ENCODE measurements at regions not wholly inside any gene's neighbourhood (a gene's known extent, or its start where the extent isn't known, plus 50 kb on each side); places are given as distances from the start of the nearest gene placed in this dataset.

GRCh38 chr2:176854062-176854461 lies 358.5 kb upstream of the HNRNPA3 start:
- no peaks in the 10 kb centered on the region for H3K36me3 ChIP-seq (ENCODE audit: insufficient read depth, low read length)
- no peaks in the 10 kb centered on the region for H3K9me3 ChIP-seq (ENCODE audit: low read depth, low read length)
- H2AFZ ChIP-seq (ENCODE audit: low read length) = no peak overlapping the region
- no peak for TF ChIP-seq CTCF (IDR thresholded peaks at IDR 0.05; ENCODE audit: extremely low read depth, low read depth, low read length)
- no peak overlapping the region for H3K4me2 ChIP-seq (ENCODE audit: insufficient read depth, low read length)
- H3K27ac ChIP-seq (ENCODE audit: low read depth, low read length) = no peak overlapping the region
- no peak for DNase-seq (ENCODE audit: insufficient read length, low spot score, missing footprints)
- H4K20me1 ChIP-seq (ENCODE audit: insufficient read depth, low read length) = no peaks in the 10 kb centered on the region
- H3K27me3 ChIP-seq (ENCODE audit: insufficient read depth, low read length) = no peaks in the 10 kb centered on the region
- no peak overlapping the region for H3K4me3 ChIP-seq (ENCODE audit: insufficient read depth, low read length)
- H3K79me2 ChIP-seq (ENCODE audit: insufficient read depth, low read length) = no peaks in the 10 kb centered on the region
- H3K4me1 ChIP-seq (ENCODE audit: insufficient read depth, low read length) = no peaks in the 10 kb centered on the region

GRCh38 chr2:176854878-176855277 lies 357.7 kb upstream of the HNRNPA3 start:
- no peak for TF ChIP-seq CTCF (IDR thresholded peaks at IDR 0.05; ENCODE audit: extremely low read depth, low read depth, low read length)
- Histone ChIP-seq H3K4me1 (ENCODE audit: insufficient read depth, low read length) (no peaks in the 10 kb centered on the region), H3K79me2 (ENCODE audit: insufficient read depth, low read length) (no peaks in the 10 kb centered on the region), H3K36me3 (ENCODE audit: insufficient read depth, low read length) (no peaks in the 10 kb centered on the region), H4K20me1 (ENCODE audit: insufficient read depth, low read length) (no peaks in the 10 kb centered on the region), H3K4me2 (ENCODE audit: insufficient read depth, low read length) (no peak overlapping the region), H3K9me3 (ENCODE audit: low read depth, low read length) (no peaks in the 10 kb centered on the region), H3K4me3 (ENCODE audit: insufficient read depth, low read length) (no peak overlapping the region), H3K27ac (ENCODE audit: low read depth, low read length) (no peak overlapping the region), H2AFZ (ENCODE audit: low read length) (no peak overlapping the region), H3K27me3 (ENCODE audit: insufficient read depth, low read length) (no peaks in the 10 kb centered on the region)
- DNase-seq (ENCODE audit: insufficient read length, low spot score, missing footprints) = no peak

GRCh38 chr2:176856683-176857082 lies 355.9 kb upstream of the HNRNPA3 start:
- Histone ChIP-seq H3K4me2 (ENCODE audit: insufficient read depth, low read length) (no peak overlapping the region), H3K27me3 (ENCODE audit: insufficient read depth, low read length) (no peaks in the 10 kb centered on the region), H2AFZ (ENCODE audit: low read length) (no peak overlapping the region), H3K4me1 (ENCODE audit: insufficient read depth, low read length) (no peaks in the 10 kb centered on the region), H4K20me1 (ENCODE audit: insufficient read depth, low read length) (no peaks in the 10 kb centered on the region), H3K4me3 (ENCODE audit: insufficient read depth, low read length) (no peak overlapping the region), H3K27ac (ENCODE audit: low read depth, low read length) (no peak overlapping the region), H3K79me2 (ENCODE audit: insufficient read depth, low read length) (no peaks in the 10 kb centered on the region), H3K36me3 (ENCODE audit: insufficient read depth, low read length) (no peaks in the 10 kb centered on the region), H3K9me3 (ENCODE audit: low read depth, low read length) (no peaks in the 10 kb centered on the region)
- no peak for DNase-seq (ENCODE audit: insufficient read length, low spot score, missing footprints)
- no peak for TF ChIP-seq CTCF (IDR thresholded peaks at IDR 0.05; ENCODE audit: extremely low read depth, low read depth, low read length)

GRCh38 chr2:176865336-176865735 lies 347.3 kb upstream of the HNRNPA3 start:
- Histone ChIP-seq H3K4me1 (ENCODE audit: insufficient read depth, low read length) (no peaks in the 10 kb centered on the region), H3K4me3 (ENCODE audit: insufficient read depth, low read length) (no peak overlapping the region), H2AFZ (ENCODE audit: low read length) (no peak overlapping the region), H3K27ac (ENCODE audit: low read depth, low read length) (no peak overlapping the region), H3K9me3 (ENCODE audit: low read depth, low read length) (no peaks in the 10 kb centered on the region), H3K79me2 (ENCODE audit: insufficient read depth, low read length) (no peaks in the 10 kb centered on the region), H3K4me2 (ENCODE audit: insufficient read depth, low read length) (no peak overlapping the region), H3K27me3 (ENCODE audit: insufficient read depth, low read length) (no peaks in the 10 kb centered on the region), H4K20me1 (ENCODE audit: insufficient read depth, low read length) (no peaks in the 10 kb centered on the region), H3K36me3 (ENCODE audit: insufficient read depth, low read length) (no peaks in the 10 kb centered on the region)
- peak; percentile 31 for DNase-seq (ENCODE audit: insufficient read length, low spot score, missing footprints)
- no peak for TF ChIP-seq CTCF (IDR thresholded peaks at IDR 0.05; ENCODE audit: extremely low read depth, low read depth, low read length)
